ENCODE measurements at regions not wholly inside any gene's neighbourhood (a gene's known extent, or its start where the extent isn't known, plus 50 kb on each side); places are given as distances from the start of the nearest gene placed in this dataset.
A peak's percentile ranks its signal among the peaks of the same experiment; 100 is the strongest.
"Not testable (repeated sequence)": the region's sequence is repeated elsewhere in the genome, so short reads cannot be mapped to it uniquely, and the experiment has no call there.

DNA sequence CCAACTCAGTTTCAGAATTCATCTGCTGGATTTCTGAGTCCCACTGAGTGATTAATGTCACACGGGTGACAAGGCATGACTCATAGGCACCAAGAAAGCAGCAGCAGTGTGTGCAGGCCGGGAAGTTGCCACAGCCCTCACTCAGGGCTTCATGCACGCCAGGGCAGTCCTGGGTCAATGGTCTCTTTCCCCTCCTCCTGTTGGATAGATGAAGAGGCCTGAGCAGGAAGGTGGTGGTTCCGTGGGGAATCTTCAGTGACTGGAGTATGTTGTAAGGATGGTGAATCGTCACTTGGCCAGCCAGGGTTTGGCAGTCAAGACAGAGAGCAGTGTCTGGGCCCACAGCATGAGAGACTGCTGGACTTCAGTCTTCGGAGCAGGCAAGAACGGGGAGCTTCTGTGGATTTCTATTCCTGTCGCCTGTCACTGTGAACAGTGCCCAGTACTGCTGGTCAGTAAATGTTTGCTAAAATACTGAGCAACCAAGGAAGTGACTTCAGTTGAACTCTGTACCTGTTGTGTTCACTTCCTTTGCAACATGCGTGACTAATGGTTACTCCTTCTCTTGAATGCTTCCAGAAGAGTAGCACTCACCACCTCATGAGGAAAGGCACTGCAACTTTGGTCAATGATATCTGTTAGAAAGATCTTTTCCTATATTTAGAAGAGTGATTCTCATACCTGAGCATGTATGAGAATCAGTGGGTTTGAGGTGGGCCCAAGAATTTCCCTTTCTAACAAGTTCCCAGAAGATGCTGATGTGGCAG lies 62.0 kb upstream of the CD93 start:
- DNase-seq, result peak; percentile 89

DNA sequence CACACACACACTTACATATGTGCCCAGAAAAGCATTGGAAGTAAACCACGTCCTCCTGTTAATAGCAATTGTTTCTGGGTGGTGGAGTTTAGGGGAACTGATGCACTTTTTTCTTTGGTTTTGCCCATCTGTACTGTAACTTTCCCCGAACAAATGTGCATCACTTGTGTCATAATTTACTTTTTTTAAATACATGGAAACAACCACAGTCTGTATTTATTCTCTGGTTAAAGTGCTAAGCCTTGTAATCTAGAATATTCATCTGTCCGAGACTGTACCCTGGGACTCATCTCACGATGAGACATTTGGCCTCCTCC lies 61.5 kb upstream of the CD93 start:
- no peak for DNase-seq

DNA sequence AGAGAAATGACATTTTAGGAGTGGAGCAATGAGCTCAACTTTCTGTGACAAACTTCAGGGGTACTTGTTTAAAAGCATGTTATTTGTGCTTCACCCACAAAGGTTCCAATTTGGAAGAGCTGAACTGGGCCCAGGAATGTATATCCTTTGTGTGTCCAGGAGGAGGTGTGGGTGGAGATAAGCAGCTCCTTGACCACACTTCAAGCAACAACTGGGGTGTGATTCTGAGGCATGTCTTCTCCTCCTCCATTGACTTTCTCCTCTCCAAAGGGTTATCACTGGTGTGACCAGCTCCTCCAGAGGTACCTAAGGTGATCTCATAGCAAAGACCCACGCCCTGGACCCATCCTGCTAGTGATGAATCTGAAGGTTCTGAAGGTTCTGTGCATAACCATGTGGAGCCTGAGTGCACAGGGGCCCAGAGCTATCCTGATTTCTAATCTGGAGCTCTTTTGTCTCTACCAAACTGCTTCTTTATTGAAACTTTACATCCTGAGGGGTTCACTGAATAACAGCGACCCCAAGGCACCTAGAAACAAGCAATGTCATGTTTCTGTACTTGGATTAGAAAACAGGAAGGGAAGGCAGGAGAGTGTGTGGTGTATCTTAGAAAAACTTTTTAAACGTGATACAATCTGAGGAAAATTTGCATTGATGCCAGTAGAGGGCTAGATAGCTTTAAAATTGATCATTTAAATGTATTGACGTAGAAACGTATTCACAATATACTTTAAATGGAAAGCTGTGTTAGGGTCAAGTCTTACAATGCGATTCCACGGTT lies 60.9 kb upstream of the CD93 start:
- no peak for DNase-seq

DNA sequence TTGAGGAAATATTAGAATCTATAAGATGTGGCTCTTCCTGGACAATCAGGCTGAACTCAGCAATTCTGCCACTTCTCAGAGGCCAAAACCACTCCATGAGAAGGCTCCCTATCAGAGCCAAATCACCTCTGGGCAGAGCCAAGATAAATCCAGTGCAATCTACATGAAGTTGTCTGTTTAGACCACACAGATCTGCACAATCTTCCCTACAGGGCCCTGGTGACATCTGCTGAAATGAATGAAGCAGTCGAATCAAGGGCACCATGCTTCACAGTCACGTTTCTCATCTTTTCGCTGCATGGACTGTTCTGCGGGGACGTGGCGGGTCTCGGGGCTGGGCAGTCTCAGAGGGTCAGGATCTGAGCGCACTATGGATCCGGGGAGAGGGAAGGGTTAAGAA lies 60.1 kb upstream of the CD93 start:
- DNase-seq, result no peak

DNA sequence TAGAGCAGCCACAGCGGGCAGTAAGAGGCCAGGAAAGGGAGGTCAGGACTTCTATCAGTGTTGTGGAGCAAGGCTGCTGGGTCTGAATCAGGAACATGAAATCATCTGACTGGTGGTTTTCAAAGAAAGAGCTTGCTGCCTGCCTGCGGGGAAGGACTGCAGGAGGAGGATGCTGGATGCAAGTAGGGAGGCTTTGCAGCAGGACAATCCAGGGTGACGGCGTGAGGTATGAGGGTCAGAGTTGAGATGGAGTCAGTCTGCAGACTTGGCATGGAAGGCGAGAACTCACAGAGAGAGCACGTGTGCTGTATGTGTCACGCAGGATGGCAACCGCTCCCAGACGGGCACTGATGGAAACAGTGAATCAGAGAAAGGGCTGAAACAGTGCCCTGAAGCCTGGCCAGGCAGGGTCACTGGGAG lies 59.2 kb upstream of the CD93 start:
- peak; percentile 39 for DNase-seq

DNA sequence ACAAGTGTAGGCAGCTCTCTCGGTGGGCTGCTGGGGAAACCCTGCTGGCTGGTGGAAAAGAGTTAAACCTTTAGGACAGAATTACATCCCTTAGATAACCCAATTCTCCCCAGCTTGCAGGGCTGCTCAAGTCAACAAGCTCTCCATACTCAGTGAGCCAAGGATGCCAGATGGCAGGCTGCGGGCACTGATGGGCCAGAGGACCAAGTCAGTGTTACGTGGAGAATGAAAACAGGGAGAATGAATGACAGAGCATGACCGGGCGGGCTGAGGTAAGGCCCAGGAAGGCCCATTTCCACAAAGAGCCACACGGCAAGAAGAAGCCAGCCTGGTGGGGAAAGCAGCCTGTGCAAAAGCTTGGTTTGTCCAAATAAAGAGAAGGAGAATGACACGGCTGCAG lies 58.7 kb upstream of the CD93 start:
- no peak for DNase-seq

DNA sequence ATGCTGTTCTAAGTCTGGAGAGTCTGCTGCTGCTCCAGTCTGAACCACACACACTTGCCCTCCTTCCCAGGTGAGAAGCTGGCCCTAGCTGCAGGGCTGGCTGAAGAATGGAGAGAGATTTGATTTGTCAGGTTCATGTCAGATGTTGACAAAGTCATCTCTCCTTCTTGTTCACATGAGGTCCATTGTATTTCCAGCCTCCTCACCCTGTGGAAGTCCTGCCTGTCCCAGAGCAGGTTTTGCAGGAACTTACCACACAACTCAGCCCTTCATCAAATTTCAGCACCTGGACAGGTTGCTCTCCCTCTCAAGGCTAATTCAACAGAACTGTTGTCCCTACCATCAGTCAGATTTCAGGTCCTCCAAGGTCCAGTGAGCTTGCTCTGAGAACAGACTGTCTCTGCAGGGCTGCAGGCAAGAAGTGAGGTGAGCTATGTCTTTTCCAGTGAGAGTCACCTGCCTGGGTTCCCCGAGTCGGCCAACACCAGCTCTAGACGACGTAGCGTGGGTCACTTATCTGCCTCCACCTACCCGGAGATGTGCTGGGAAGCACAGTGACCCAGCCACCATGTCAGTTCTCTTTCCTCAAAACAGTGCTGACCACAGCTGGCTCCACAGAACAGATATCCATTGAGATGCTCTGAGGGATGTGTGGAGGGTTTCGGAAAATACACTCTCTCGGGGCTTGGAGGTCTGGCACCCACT lies 58.0 kb upstream of the CD93 start:
- no peak for DNase-seq

DNA sequence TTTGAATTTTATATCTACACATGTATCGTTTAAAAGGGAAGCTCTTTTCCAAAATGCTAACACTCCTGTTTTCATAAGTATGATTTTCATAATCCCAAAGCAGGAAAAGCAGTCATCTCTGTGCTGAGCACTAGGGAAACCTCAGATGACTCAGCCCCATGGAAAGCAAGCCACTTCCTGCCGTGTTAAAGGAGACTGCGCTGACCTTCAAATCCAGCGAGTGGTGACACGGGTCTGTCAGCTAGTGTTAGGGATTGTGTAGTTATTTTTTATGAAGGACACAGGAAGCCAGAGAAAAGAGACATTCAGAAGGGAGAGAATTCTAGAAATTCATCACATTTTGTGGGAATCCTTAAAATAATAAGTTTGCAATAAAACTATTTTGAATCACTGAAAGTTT lies 57.0 kb upstream of the CD93 start:
- peak; percentile 83 for DNase-seq

DNA sequence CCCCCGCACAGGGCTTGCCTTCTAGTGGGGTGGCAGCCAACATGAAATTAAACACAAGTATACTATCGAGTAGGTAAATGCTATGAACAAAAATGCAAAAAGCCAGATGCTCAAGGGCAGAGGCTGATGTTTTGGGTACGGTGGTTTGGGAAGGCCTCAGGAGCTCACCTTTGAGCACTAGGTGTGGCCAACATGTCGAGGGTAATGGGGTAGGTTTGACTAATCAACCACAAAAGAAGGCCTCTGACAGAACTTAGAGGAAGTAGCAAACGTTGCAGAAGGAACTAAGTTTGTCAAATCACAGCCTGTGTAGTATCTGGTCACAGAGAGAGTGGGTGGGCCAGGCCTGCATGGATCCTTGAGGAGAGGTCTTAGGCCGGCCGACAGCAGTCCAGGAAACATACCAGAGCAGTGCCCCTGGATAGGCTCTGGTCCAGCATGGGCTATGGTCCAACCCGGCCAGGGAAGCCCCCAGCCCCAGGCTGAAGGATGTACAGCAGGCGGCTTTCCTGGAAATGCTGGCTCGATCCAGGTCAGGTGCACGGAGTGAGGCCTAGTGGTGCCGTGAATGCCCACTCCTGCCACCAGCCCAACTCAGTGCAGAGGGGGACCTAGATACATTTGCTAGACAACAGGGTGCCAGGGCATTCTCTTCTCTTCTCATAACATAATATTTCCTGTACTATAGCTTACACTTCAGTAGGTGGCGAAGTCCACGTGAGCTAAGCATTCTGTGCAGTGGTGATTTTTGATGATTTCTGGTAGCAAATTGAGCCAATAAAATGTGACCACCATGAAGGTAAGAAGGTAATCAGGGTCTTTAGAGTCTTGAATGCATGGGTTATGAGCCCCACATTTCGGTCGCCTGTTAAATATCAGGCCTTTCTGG lies 56.3 kb upstream of the CD93 start:
- DNase-seq, result no peak

DNA sequence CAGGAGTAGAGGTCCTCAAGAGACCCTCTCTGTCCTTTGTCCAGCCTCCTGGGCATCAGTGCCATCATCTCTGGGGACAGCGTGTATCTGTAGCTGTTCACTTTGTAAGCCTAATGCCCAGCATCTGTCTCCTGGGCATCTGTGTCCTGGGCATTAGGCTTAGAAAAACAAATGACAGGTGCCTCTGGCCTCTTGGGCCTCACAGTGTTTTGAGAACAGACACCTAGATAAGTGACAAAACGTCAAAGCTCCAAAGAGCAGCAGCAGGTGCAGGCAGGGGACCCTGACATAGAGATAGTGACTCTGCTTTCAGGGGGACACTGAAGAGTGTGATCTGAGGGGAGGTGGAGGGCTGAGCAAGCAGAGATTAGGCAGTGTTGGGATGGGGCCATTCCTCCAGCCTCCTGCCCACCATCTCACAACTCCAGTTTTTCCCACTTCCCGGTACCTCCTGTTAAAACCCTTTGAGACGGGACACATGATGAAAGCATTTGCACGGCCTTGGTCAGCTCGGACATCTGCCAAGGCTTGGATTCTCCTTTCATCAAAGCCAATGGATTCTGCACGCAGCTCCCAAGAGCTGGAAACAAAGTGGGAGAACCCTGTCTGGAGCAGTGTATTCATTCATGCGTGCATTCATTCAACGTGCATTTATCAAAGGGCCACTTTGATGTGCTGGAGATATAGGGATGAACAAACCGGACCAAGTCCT lies 55.5 kb upstream of the CD93 start:
- DNase-seq, result no peak

DNA sequence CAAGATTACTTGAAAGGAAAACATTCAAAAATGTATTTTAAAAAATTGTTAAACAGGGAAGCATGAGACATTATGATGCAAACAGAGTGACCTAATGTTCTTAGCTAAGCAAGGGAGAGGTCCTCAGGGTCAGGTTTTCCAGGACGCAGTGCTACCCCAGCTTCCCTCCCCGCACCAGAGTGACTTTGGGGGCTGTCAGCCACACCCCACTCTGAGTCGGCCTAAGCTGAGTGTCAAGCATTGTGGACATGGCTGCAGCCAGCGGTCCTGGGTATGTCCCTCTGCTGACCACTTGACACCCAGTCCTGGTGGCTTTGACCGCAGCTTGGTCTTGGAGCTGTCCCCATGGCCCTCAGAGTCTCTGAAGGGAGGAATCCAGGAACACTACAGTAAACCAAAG lies 54.9 kb upstream of the CD93 start:
- DNase-seq, result no peak

DNA sequence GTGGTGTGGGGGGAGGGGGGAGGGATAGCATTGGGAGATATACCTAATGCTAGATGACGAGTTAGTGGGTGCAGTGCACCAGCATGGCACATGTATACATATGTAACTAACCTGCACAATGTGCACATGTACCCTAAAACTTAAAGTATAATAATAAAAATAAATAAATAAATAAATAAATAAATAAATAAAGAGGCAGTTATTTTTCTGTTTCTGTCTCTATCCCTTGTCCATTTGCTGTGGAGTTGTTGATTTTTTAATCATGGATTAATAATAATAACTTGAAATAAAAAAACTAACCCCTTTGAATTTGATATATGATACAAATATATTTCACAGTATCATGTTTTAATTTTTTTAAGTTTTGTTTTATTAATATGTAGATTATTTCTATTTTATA lies 53.9 kb upstream of the CD93 start:
- not testable (repeated sequence) for DNase-seq

DNA sequence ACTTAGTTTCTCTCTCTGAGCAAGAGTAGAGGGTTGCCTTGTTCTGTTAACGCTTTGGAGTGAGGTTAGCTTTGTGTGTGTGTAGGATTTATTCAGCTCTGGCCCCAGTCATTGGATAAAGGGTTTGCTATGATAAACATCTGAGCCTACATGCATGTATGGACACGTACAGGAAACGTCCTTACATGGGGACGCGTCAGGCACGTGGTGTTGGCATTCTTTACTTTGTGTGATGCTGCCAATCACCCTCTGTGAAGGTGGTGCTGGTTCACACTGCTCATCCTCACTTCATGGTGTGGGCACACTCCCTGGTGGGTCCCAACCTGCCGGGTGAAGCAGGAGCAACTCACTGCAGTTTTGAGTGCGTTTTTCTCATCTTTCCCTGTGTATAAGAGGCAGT lies 53.4 kb upstream of the CD93 start:
- DNase-seq, result no peak

DNA sequence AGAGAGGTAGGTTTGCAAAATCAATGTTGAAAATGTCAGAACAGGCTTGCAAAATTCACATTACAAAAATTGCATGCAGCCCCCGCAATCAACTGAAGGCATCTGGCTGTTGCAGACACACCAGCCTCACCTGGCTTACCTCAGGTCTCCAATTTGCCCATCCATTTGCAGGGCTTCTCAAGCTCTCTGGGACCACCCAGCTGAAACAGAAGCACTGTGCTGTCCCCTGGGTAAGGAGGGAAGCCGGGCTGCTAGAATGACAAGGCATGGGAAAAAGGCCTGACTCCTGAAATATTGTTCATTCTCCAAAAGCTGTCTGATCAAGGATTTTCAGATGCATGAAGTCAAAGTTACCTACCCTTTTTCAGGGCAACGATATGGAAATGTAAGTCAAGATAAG lies 52.6 kb upstream of the CD93 start:
- DNase-seq, result no peak

DNA sequence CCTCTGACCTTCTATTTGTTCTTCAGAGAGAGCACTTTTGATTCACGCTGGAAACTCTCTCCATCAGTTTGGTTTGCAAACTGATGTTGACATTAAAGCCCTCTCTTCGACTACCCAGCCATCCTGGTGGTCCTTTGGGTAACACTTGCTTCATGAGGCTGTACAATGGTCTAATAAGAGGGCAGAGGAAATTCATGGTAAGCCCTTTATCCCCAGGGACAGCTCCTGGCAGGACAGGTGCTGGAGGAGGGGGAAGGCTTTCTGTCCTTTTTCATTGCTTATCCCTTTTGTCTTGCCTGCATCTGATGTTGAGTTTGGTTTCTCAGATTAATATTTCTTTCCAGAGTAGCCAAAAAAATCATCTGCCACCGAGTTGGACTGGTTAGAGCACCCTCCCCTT lies 52.1 kb upstream of the CD93 start:
- no peak for DNase-seq

DNA sequence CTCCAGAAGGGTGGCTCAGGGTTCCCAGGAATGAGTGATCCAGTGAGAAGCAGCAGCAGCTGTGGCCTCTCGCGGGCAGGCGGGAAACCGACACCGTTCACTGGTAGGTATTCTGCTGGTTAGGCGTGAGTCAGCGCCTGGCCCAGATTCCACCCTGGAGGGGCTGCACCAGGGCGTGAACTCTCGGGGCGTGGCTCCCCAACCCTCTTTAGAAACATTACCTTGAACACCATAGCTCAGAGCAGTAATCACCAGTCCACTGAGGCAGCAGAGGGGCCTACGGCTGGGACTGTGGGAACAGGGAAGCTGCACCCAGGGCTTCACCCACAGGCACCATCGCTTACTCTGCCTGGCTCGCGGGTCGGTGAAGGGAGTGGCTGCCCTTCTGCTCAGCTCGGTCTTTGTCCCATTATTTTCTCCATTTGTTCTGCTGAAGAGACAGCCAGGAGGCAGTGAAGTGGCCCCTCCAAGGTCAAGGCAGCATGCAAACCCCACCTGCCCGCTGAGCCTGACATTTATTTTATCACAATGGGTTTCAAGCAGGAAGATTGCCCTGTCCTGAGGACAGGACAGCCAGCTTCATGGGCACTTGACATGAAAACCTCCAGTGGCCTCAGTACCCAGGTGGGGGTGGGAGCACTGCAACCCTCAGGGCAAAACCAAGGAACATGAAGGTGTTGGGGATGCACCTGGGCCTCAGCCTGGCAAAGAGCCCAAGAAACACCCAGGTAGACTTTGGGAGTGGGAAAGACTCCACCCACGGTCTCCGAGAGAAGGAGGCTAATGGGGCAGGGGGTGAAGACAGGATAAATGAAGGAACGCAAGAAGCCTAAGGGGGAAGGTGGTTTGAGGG lies 51.0 kb upstream of the CD93 start:
- no peak for DNase-seq

DNA sequence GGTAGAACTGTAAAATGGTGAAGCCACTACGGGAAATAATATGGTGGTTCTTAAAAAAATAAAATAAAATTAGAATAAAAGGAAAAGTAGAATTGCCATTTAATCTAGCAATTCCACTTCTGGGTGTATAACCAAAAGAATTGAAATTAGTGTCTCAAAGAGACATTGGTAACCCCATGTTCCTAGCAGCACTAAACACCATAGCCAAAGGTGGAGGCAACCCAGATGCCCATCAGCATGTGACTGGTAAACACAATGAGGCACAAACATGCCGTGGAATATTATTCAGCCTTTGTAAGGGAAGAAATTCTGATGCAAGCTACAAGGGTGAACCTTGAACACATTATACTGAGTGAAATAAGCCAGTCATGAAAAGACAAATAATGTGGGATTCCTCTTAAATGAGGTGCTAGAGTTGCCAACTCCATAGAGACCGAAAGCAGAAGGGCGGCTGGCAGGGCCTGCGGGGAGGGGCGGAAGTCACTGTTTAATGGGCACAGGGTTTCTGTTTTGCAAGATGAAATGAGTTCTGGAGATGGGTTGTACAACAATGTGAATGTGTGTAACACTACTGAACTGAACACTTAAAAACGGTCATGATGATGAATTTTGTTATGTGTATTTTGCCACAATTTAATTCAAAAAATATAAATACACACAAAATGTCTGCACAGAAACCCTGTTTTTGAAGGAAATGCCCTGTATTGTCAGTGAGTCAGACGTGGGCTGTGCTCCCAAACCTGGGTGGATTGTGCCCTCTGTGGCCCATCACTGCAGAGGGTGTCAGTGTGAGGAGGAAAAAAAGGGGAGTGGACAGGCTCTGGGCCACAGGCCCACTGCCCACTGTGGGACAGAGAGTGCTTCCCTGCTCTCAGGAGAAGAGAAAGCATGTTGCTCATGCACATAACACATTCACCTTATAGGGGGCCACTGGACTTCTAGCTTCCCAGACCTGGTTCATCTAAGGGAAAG lies 49.6 kb upstream of the CD93 start:
- DNase-seq, result no peak

Data from fibroblast of skin of right quadriceps (primary cell).